Mesendoderm (in vitro differentiated cells): ENCODE measurements at regions not wholly inside any gene's neighbourhood (a gene's known extent, or its start where the extent isn't known, plus 50 kb on each side); places are given as distances from the start of the nearest gene placed in this dataset.

Experiments
- DNase-seq: peaks from one replicate; pipeline ENCODE4 v3.0.0; 2013
- H2AK5ac ChIP-seq: 2 replicates; pipeline ENCODE4 v1.6.1; 2013; ENCODE audit warnings: low read length, inconsistent platforms
- H2BK120ac ChIP-seq: 2 replicates; pipeline ENCODE4 v1.6.1; 2013; ENCODE audit warnings: low read depth, mild to moderate bottlenecking, low read length, moderate library complexity, mixed read lengths
- H2BK15ac ChIP-seq: replicated peaks from 2 replicates; pipeline ENCODE4 v1.6.1; 2013; ENCODE audit warnings: low read depth, mild to moderate bottlenecking, moderate library complexity
- H2BK5ac ChIP-seq: 2 replicates; pipeline ENCODE4 v1.6.1; 2013; ENCODE audit warnings: low read length, inconsistent platforms
- H3K18ac ChIP-seq: 2 replicates; pipeline ENCODE4 v1.6.1; 2013; ENCODE audit warnings: mild to moderate bottlenecking, low read length, mixed read lengths
- H3K23ac ChIP-seq: one replicate; pipeline ENCODE4 v1.6.1; 2013; ENCODE audit warnings: low read length
- H3K27ac ChIP-seq: 2 replicates; pipeline ENCODE4 v1.5.1; 2013; ENCODE audit warnings: low read depth, mild to moderate bottlenecking, inconsistent platforms, low read length, moderate library complexity
- H3K27me3 ChIP-seq: 2 replicates; pipeline ENCODE4 v1.6.1; 2013; ENCODE audit warnings: low read length, control low read depth, mild to moderate bottlenecking, inconsistent platforms; ENCODE audit not compliant: insufficient read depth, poor library complexity
- H3K36me3 ChIP-seq: 2 replicates; pipeline ENCODE4 v1.6.1; 2013; ENCODE audit warnings: low read length, inconsistent platforms; ENCODE audit not compliant: control insufficient read depth, insufficient read depth
- H3K4ac ChIP-seq: one replicate; pipeline ENCODE4 v1.6.1; 2013; ENCODE audit warnings: low read depth, mild to moderate bottlenecking, low read length, moderate library complexity
- H3K4me1 ChIP-seq: 2 replicates; pipeline ENCODE4 v1.6.1; 2013; ENCODE audit warnings: low read depth, low read length, inconsistent platforms; ENCODE audit not compliant: control insufficient read depth
- H3K4me2 ChIP-seq: 2 replicates; pipeline ENCODE4 v1.6.1; 2013; ENCODE audit warnings: low read length
- H3K4me3 ChIP-seq: 2 replicates; pipeline ENCODE4 v1.5.1; 2013; ENCODE audit warnings: mild to moderate bottlenecking, low read length
- H3K56ac ChIP-seq: one replicate; pipeline ENCODE4 v1.6.1; 2013; ENCODE audit warnings: low read length
- H3K79me1 ChIP-seq: 2 replicates; pipeline ENCODE4 v1.6.1; 2013; ENCODE audit warnings: low read length, inconsistent platforms
- H3K79me2 ChIP-seq: 2 replicates; pipeline ENCODE4 v1.6.1; 2013; ENCODE audit warnings: mild to moderate bottlenecking, low read length; ENCODE audit not compliant: control insufficient read depth, insufficient read depth
- H3K9ac ChIP-seq: 2 replicates; pipeline ENCODE4 v1.6.1; 2013; ENCODE audit warnings: low read length, inconsistent platforms
- H4K5ac ChIP-seq: one replicate; pipeline ENCODE4 v1.6.1; 2013; ENCODE audit warnings: low read length
- H4K8ac ChIP-seq: one replicate; pipeline ENCODE4 v1.6.1; 2013; ENCODE audit warnings: low read depth, mild to moderate bottlenecking, control low read depth, low read length, moderate library complexity
- WGBS: extraction: QIAGEN DNeasy Blood & Tissue Kit; methylation state at CpG from one replicate; pipeline ENCODE4 v1.1.7; 2013; ENCODE audit warnings: low lambda C conversion rate, missing lambda C conversion rate; ENCODE audit not compliant: insufficient coverage; ENCODE audit errors: extremely low coverage; 5-methylcytosine and 5-hydroxymethylcytosine counted together

DNA sequence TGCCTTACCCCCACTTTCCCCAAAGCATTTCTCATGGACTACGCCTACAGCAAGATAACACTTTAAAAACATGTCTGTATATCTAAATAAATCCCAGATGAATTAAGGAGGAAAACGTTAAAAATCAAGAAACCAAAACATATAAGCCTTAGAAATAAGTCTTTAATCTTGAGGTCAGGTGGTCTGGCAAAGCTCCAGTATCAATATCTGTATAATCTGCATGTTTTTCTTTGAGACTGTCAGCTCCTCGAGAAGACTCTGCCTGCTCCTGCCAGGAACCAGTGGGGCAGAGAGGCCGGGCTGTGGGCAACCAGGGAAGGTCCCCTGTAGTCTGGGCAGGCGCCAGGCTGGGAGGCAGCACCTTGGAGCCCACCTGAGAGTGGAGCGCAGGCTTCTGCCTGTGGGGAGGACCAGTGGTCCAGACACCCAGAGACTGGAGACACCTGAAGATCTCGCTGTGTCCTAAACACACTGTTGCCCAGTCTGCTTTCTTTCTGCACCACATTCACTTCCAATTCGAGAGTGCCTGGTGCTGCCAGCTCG lies 291.0 kb upstream of the SOX11 start:
- Histone ChIP-seq H3K27me3 (no peaks in the 10 kb centered on the region), H3K18ac (no peak overlapping the region), H3K79me1 (no peaks in the 10 kb centered on the region), H3K23ac (no peak overlapping the region), H3K79me2 (no peaks in the 10 kb centered on the region), H3K4me2 (no peak overlapping the region), H3K4ac (no peak overlapping the region), H2BK15ac (no peak overlapping the region), H3K4me1 (no peaks in the 10 kb centered on the region), H3K27ac (no peak overlapping the region), H3K56ac (no peak overlapping the region), H3K4me3 (no peak overlapping the region), H2BK5ac (no peak overlapping the region), H4K8ac (no peak overlapping the region), H3K36me3 (no peaks in the 10 kb centered on the region), H2BK120ac (no peak overlapping the region), H4K5ac (no peak overlapping the region), H3K9ac (no peak overlapping the region), H2AK5ac (no peak overlapping the region)
- WGBS: no CpG with 5 or more reads among the region's 9 CpGs
- DNase-seq: no peak

DNA sequence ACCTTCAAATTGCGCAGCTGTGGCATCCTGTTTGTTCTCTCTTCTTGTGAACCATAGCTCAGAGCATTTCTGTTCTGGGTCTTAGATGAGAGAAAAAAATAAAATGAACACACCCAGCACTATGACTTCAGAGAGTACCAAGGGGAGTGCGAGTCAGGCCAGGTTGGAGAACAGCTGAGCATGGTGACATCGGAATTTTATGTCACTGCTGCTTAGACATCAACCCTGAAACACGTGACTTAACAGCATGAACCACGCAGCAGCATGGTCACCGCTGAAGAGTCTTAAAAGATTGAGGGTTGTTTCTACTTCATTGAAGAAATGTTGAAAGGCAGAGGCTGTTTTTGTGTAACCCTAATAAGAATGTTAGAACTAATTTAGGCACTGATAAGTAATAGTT lies 288.8 kb upstream of the SOX11 start:
- Histone ChIP-seq H2BK120ac (no peak overlapping the region), H3K36me3 (no peaks in the 10 kb centered on the region), H3K27ac (no peak overlapping the region), H3K4me3 (no peak overlapping the region), H4K5ac (no peak overlapping the region), H3K79me1 (no peaks in the 10 kb centered on the region), H3K27me3 (no peaks in the 10 kb centered on the region), H2BK15ac (no peak overlapping the region), H3K23ac (no peak overlapping the region), H2AK5ac (no peak overlapping the region), H3K79me2 (no peaks in the 10 kb centered on the region), H2BK5ac (no peak overlapping the region), H3K4ac (no peak overlapping the region), H3K9ac (no peak overlapping the region), H3K56ac (no peak overlapping the region), H3K18ac (no peak overlapping the region), H3K4me2 (no peak overlapping the region), H3K4me1 (no peaks in the 10 kb centered on the region), H4K8ac (no peak overlapping the region)
- no peak for DNase-seq
- WGBS: no CpG with 5 or more reads among the region's 6 CpGs

DNA sequence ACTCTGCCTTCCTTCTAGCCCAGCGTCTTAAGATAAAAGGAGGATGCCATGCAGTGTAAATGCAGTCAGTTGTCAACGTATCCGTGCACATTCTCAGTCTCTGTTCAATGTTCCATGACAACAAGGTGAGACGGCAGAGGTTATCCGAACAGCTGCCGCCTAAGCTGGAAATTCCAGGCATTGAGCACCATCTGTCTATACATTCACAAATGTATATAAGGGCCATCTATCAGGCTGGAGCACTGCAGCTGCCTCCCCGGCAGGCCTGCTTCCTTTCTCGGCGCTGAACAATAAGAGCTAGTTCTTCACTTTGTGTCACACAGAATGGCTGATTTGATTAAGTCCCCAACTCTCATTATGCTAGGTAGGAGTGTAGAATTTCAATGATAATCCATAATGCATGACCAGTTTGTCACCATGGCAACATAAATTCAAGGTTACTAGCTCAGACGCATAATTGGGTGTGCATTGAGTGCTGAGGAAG lies 282.2 kb upstream of the SOX11 start:
- Histone ChIP-seq H3K18ac (no peak overlapping the region), H3K36me3 (no peaks in the 10 kb centered on the region), H2AK5ac (no peak overlapping the region), H3K27me3 (no peaks in the 10 kb centered on the region), H3K27ac (no peak overlapping the region), H2BK15ac (no peak overlapping the region), H4K5ac (no peak overlapping the region), H3K79me1 (no peaks in the 10 kb centered on the region), H4K8ac (no peak overlapping the region), H2BK120ac (no peak overlapping the region), H3K4me1 (peaks cover 2% of the 10 kb centered on the region), H3K4me2 (no peak overlapping the region), H3K4ac (no peak overlapping the region), H3K9ac (no peak overlapping the region), H2BK5ac (no peak overlapping the region), H3K56ac (peak overlapping the region; percentile 56), H3K23ac (no peak overlapping the region), H3K4me3 (no peak overlapping the region), H3K79me2 (no peaks in the 10 kb centered on the region)
- no CpG with 5 or more reads among the region's 10 CpGs for WGBS
- DNase-seq: no peak

DNA sequence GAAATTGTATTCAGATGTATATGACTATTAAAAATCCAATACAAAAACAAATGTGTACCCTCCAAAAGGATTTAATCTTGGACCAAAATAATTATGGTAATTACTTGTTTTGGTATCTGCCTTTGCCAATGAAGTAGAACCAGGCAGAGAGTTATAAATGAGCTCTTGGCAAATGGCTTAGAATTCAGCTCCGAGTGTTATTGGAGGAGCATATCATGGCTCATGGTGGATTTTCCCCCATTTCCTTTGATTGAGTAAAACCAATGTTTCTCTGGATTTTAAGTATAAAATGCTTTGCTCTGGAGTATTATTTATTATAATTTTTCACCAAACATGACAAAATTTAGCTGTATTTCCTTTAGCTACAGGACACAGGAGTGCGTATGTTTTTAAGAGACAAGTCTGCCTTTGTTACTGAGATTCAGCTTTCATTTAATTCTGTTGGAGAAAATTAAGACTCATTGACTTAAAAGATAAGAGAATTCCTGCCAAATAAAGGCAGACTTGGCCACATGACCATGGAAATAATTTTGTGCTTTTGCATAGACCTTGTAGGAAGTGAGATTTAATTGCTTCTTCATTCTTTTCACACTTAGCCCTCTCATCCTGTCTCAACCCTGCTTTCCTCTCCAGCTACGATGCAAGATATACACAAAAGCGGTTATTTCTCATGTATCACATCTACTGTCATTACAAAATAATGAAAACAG lies 281.0 kb upstream of the SOX11 start:
- Histone ChIP-seq H3K36me3 (no peaks in the 10 kb centered on the region), H3K4me1 (peaks cover 2% of the 10 kb centered on the region), H3K4me2 (no peak overlapping the region), H3K4ac (no peak overlapping the region), H2AK5ac (no peak overlapping the region), H3K27ac (no peak overlapping the region), H3K4me3 (no peak overlapping the region), H3K27me3 (no peaks in the 10 kb centered on the region), H2BK15ac (no peak overlapping the region), H3K56ac (no peak overlapping the region), H3K23ac (no peak overlapping the region), H3K79me2 (no peaks in the 10 kb centered on the region), H4K8ac (no peak overlapping the region), H3K9ac (no peak overlapping the region), H2BK5ac (no peak overlapping the region), H3K18ac (no peak overlapping the region), H4K5ac (no peak overlapping the region), H3K79me1 (no peaks in the 10 kb centered on the region), H2BK120ac (no peak overlapping the region)
- no CpG with 5 or more reads among the region's 4 CpGs for WGBS
- DNase-seq: no peak

DNA sequence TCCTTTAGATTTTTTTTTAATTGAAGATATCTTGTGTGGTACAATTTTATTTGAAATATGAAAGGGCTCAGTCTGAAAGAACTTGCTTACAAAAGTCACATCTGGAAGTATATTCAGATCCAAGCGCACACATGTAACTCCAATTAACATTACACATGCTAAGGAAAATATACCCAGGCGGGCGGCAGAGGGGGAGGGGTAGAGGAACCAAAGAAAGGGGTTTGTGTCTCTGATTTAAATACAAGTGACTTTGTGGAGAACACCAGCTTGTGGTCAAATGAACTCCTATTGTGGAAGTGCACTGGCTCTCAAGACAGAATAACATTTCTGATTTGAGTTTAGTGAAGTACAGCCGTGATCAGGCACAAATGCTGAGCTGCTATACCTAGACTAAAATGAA lies 280.2 kb upstream of the SOX11 start:
- no peak overlapping the region for H2BK120ac ChIP-seq
- H3K9ac ChIP-seq: no peak overlapping the region
- H3K36me3 ChIP-seq: no peaks in the 10 kb centered on the region
- no peaks in the 10 kb centered on the region for H3K79me1 ChIP-seq
- no peak overlapping the region for H2BK5ac ChIP-seq
- no peak overlapping the region for H3K56ac ChIP-seq
- no peaks in the 10 kb centered on the region for H3K79me2 ChIP-seq
- no peak overlapping the region for H4K5ac ChIP-seq
- no peak overlapping the region for H3K23ac ChIP-seq
- H2BK15ac ChIP-seq: no peak overlapping the region
- H2AK5ac ChIP-seq: no peak overlapping the region
- no peak overlapping the region for H3K18ac ChIP-seq
- no peak overlapping the region for H4K8ac ChIP-seq
- no peaks in the 10 kb centered on the region for H3K27me3 ChIP-seq
- no peak overlapping the region for H3K4ac ChIP-seq
- no peak overlapping the region for H3K4me3 ChIP-seq
- H3K4me1 ChIP-seq: peaks cover 2% of the 10 kb centered on the region
- no peak overlapping the region for H3K27ac ChIP-seq
- no peak overlapping the region for H3K4me2 ChIP-seq
- no peak for DNase-seq
- WGBS: no CpG with 5 or more reads among the region's 4 CpGs

DNA sequence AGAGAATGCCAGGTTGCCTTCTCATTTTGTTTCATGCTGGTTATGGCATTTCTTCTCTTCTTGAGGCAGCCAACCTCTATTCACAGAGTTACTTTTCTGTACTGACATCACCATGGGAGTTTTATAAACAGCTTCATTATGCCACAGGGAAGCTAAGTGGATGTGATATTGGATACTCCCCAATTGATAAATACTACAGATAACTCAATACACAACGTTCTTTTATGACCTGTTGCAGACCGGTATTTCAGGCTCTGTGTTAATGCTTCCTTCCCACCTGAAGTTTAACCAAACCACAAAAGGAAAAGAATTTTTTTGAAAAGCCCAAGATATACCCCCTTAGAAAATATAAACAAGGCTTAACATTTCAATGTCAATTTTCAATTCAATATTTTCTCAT lies 258.3 kb upstream of the SOX11 start:
- H3K9ac ChIP-seq: no peak overlapping the region
- WGBS: no CpG with 5 or more reads among the region's 2 CpGs

More for the DNA sequence above, 258.3 kb upstream of the SOX11 start:
- no peak overlapping the region for H3K4me3 ChIP-seq
- H2AK5ac ChIP-seq: no peak overlapping the region
- H3K4me2 ChIP-seq: no peak overlapping the region
- no peaks in the 10 kb centered on the region for H3K4me1 ChIP-seq
- no peaks in the 10 kb centered on the region for H3K27me3 ChIP-seq
- no peak overlapping the region for H3K4ac ChIP-seq
- H3K23ac ChIP-seq: no peak overlapping the region
- no peak overlapping the region for H3K18ac ChIP-seq
- no peak overlapping the region for H4K5ac ChIP-seq
- no peak overlapping the region for H2BK5ac ChIP-seq
- no peaks in the 10 kb centered on the region for H3K79me1 ChIP-seq
- DNase-seq: no peak
- H2BK15ac ChIP-seq: no peak overlapping the region
- no peaks in the 10 kb centered on the region for H3K79me2 ChIP-seq
- H3K27ac ChIP-seq: no peak overlapping the region
- no peak overlapping the region for H3K56ac ChIP-seq
- no peak overlapping the region for H4K8ac ChIP-seq
- H3K36me3 ChIP-seq: no peaks in the 10 kb centered on the region
- H2BK120ac ChIP-seq: no peak overlapping the region
